ENCODE measurements at regions not wholly inside any gene's neighbourhood (a gene's known extent, or its start where the extent isn't known, plus 50 kb on each side); places are given as distances from the start of the nearest gene placed in this dataset.

- H2AFZ ChIP-seq (ENCODE audit: low read length): no peak overlapping the region
- no peaks in the 10 kb centered on the region for H3K79me2 ChIP-seq (ENCODE audit: control insufficient read depth, insufficient read depth, low read length)
- TF ChIP-seq EZH2 (IDR thresholded peaks at IDR 0.05; ENCODE audit: low read length, missing control alignments) (no peak), CTCF (conservative IDR thresholded peaks at IDR 0.05 in 1 of 2, IDR thresholded peaks at IDR 0.05 in 1 of 2; ENCODE audit: low read depth in 1 of 2, low read length in 2 of 2) (no peak)
- no peak for DNase-seq (ENCODE audit: low read depth in 2 of 2)
- H3K9me3 ChIP-seq (ENCODE audit: control insufficient read depth, insufficient read depth, low read depth, low read length): no peaks in the 10 kb centered on the region
- no peaks in the 10 kb centered on the region for H4K20me1 ChIP-seq (ENCODE audit: control insufficient read depth, extremely low read depth, insufficient read depth, low read length)
- no peak overlapping the region for H3K4me3 ChIP-seq (replicated peaks in 1 of 4; ENCODE audit: control extremely low read depth in 1 of 4, insufficient read depth in 1 of 4, low read depth in 3 of 4, low read length in 4 of 4)
- no peak overlapping the region for H3K9ac ChIP-seq (ENCODE audit: insufficient read depth, low read length)
- no peaks in the 10 kb centered on the region for H3K27me3 ChIP-seq (ENCODE audit: control insufficient read depth, insufficient read depth, low read length)
- peaks cover 5% of the 10 kb centered on the region for H3K4me1 ChIP-seq (ENCODE audit: control insufficient read depth, extremely low read depth, insufficient read depth, low read length)
- H3K27ac ChIP-seq (ENCODE audit: insufficient read depth, low read length): no peak overlapping the region
- H3K4me2 ChIP-seq (ENCODE audit: extremely low read depth, insufficient read depth, low read length): no peak overlapping the region
- no peaks in the 10 kb centered on the region for H3K36me3 ChIP-seq (ENCODE audit: control insufficient read depth, insufficient read depth, low read length)
Observed at GRCh38 chr15:62612183-62612733, 430.3 kb upstream of the TPM1 start.

DNA sequence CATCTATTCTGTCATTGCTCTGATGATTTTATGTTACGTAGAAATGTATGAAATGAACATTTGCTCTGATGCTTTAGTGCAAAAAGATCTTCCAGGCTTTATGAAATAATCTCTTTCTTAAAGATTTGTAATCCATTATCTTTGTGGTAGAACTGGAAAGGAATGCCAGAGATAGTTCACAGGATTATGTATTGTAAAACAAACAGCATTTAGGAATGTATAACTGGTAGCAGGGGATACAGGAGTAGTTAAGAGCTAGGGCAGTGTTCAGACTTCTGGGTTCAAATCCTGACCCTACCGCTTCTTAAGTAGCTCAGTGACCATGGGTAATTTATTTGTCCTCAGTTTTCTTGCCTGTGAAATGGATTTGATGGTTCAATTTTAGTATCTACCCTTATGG lies 429.8 kb upstream of the TPM1 start:
- TF ChIP-seq EZH2 (IDR thresholded peaks at IDR 0.05; ENCODE audit: low read length, missing control alignments) (no peak), CTCF (conservative IDR thresholded peaks at IDR 0.05 in 1 of 2, IDR thresholded peaks at IDR 0.05 in 1 of 2; ENCODE audit: low read depth in 1 of 2, low read length in 2 of 2) (no peak)
- Histone ChIP-seq H3K36me3 (ENCODE audit: control insufficient read depth, insufficient read depth, low read length) (no peaks in the 10 kb centered on the region), H3K4me3 (replicated peaks in 1 of 4; ENCODE audit: control extremely low read depth in 1 of 4, insufficient read depth in 1 of 4, low read depth in 3 of 4, low read length in 4 of 4) (no peak overlapping the region), H3K9me3 (ENCODE audit: control insufficient read depth, insufficient read depth, low read depth, low read length) (no peaks in the 10 kb centered on the region), H3K27ac (ENCODE audit: insufficient read depth, low read length) (no peak overlapping the region), H3K4me1 (ENCODE audit: control insufficient read depth, extremely low read depth, insufficient read depth, low read length) (peaks cover 6% of the 10 kb centered on the region), H3K4me2 (ENCODE audit: extremely low read depth, insufficient read depth, low read length) (no peak overlapping the region), H4K20me1 (ENCODE audit: control insufficient read depth, extremely low read depth, insufficient read depth, low read length) (no peaks in the 10 kb centered on the region), H2AFZ (ENCODE audit: low read length) (no peak overlapping the region), H3K79me2 (ENCODE audit: control insufficient read depth, insufficient read depth, low read length) (no peaks in the 10 kb centered on the region), H3K9ac (ENCODE audit: insufficient read depth, low read length) (no peak overlapping the region), H3K27me3 (ENCODE audit: control insufficient read depth, insufficient read depth, low read length) (no peaks in the 10 kb centered on the region)
- peak in 1 of 2 donors; percentile 70 for DNase-seq (ENCODE audit: low read depth in 2 of 2)

DNA sequence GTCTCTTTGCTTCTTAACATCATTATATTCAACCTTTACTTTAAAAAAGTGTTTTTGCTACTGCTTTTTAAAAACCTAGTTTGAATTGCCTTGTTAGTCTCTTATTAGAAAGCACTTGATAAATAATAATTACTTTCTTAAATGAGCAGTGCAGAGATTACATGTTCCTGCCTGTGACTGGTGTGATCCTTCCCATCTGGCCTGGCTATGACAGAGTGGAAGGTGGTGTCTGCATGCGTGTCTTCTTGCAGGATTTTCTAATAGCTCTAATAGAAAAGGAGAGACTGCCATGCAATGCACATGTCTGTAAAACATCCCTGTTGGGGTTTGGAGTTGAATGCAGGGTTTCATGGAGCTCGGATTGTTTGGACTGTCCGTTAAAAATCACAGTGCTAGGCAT lies 425.8 kb upstream of the TPM1 start:
- no peak for TF ChIP-seq CTCF (conservative IDR thresholded peaks at IDR 0.05 in 1 of 2, IDR thresholded peaks at IDR 0.05 in 1 of 2; ENCODE audit: low read depth in 1 of 2, low read length in 2 of 2)
- TF ChIP-seq EZH2 (IDR thresholded peaks at IDR 0.05; ENCODE audit: low read length, missing control alignments): no peak
- Histone ChIP-seq H3K36me3 (ENCODE audit: control insufficient read depth, insufficient read depth, low read length) (no peaks in the 10 kb centered on the region), H3K27me3 (ENCODE audit: control insufficient read depth, insufficient read depth, low read length) (no peaks in the 10 kb centered on the region), H3K4me3 (replicated peaks in 1 of 4; ENCODE audit: control extremely low read depth in 1 of 4, insufficient read depth in 1 of 4, low read depth in 3 of 4, low read length in 4 of 4) (no peak overlapping the region), H2AFZ (ENCODE audit: low read length) (no peak overlapping the region), H3K27ac (ENCODE audit: insufficient read depth, low read length) (no peak overlapping the region), H4K20me1 (ENCODE audit: control insufficient read depth, extremely low read depth, insufficient read depth, low read length) (no peaks in the 10 kb centered on the region), H3K9me3 (ENCODE audit: control insufficient read depth, insufficient read depth, low read depth, low read length) (no peaks in the 10 kb centered on the region), H3K4me2 (ENCODE audit: extremely low read depth, insufficient read depth, low read length) (no peak overlapping the region), H3K9ac (ENCODE audit: insufficient read depth, low read length) (no peak overlapping the region), H3K79me2 (ENCODE audit: control insufficient read depth, insufficient read depth, low read length) (no peaks in the 10 kb centered on the region), H3K4me1 (ENCODE audit: control insufficient read depth, extremely low read depth, insufficient read depth, low read length) (peaks cover 8% of the 10 kb centered on the region)
- no peak for DNase-seq (ENCODE audit: low read depth in 2 of 2)

Data from fibroblast of lung (primary cell).